Cardiac fibroblast (primary cell): ENCODE measurements at regions not wholly inside any gene's neighbourhood (a gene's known extent, or its start where the extent isn't known, plus 50 kb on each side); places are given as distances from the start of the nearest gene placed in this dataset.

Experiments
- DNase-seq, 2 donors: peaks; one replicate each; pipeline versions ENCODE4 v3.0.0 to v3.0.0-alpha.2; 2010; ENCODE audit warnings: low read depth in 2 of 2
- H3K4me3 ChIP-seq, 2 donors: replicated peaks in 1 of 2; 1 replicate in 1 of 2; 2 replicates in 1 of 2; pipeline ENCODE4 v1.5.1; 2011; ENCODE audit warnings: low read depth in 2 of 2, low read length in 2 of 2, mild to moderate bottlenecking in 2 of 2, moderate library complexity in 1 of 2
- TF ChIP-seq, protein P1 (sequence below): IDR thresholded peaks from one replicate; pipeline ENCODE4 v1.5.1; 2011; ENCODE audit warnings: low read depth, mild to moderate bottlenecking, low read length, inconsistent platforms

DNA sequence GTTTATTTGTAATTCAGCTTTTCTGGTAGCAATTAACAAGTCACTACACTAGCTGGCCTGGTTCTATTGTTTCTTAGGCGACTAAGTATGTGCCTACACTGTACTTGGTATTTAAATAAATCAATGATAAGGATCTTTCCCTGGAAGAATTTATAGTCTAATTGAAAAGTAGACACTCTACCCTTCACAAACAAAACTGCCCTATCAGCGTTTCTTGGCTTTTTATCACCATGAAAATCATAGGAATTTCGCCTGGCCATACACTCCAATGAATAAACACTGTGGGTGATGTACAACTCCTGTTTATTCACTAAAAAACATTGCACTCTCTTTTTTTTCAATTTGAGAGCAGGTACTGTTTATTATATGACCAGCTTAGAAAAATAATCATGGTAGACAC is 702.9 kb upstream of the ADGRL2 start:
- no peak overlapping the region for H3K4me3 ChIP-seq
- DNase-seq: no peak
- TF ChIP-seq, protein P1, sequence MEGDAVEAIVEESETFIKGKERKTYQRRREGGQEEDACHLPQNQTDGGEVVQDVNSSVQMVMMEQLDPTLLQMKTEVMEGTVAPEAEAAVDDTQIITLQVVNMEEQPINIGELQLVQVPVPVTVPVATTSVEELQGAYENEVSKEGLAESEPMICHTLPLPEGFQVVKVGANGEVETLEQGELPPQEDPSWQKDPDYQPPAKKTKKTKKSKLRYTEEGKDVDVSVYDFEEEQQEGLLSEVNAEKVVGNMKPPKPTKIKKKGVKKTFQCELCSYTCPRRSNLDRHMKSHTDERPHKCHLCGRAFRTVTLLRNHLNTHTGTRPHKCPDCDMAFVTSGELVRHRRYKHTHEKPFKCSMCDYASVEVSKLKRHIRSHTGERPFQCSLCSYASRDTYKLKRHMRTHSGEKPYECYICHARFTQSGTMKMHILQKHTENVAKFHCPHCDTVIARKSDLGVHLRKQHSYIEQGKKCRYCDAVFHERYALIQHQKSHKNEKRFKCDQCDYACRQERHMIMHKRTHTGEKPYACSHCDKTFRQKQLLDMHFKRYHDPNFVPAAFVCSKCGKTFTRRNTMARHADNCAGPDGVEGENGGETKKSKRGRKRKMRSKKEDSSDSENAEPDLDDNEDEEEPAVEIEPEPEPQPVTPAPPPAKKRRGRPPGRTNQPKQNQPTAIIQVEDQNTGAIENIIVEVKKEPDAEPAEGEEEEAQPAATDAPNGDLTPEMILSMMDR: no peak

DNA sequence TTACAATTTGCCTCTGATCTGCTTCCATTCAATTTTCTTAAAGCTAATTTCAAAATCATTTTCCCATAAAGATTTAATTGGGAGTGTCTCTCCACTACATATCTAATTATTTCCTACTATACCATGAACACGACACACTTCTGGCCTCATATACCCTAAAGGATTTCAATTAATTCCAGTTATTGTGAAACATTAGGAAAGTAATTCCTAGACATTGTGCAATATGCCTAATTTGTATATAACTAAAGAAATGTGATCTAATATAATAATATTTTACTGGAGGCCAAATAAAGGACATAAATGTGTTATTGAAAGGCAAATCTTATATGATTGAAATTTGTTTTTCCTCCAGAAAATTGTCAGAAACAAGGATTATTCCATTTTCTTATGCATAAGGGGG is 727.2 kb upstream of the ADGRL2 start:
- no peak for DNase-seq
- H3K4me3 ChIP-seq: no peak overlapping the region
- TF ChIP-seq, protein P1: no peak

DNA sequence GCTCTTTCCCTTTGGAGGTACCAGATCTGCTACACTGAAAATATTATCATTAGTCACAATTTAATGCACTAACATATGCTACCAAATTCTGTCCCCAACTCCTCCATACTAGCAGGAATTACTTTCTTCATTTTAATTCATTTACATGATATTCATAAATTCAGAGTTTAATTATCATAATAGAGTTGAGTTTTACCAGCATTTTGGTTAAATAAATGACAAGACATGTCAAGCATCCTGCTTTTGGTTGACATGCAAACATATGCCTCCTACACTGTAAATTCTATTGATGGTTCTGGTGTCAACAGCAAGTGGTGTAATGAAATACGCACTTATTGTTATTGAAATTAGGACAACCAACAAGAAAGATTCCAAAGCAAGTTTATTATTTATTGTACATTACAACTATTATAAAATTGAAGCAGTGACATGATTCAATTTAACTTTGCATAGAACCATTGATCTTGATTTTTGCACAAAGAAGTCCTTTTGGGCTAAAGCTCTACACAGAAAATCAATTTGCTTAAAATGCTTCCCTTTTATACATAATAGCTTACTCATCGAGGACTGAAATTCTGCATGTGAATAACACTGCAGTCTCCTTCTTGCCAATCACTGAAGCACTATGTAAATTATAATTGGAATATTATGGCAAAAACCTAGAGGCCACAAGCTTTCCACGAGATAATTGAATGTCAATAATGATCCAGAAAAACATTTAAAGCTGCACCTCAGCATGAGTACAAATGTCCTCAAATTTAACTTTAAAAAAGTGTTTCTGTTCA is 728.6 kb upstream of the ADGRL2 start:
- TF ChIP-seq, protein P1: no peak
- DNase-seq: no peak

DNA sequence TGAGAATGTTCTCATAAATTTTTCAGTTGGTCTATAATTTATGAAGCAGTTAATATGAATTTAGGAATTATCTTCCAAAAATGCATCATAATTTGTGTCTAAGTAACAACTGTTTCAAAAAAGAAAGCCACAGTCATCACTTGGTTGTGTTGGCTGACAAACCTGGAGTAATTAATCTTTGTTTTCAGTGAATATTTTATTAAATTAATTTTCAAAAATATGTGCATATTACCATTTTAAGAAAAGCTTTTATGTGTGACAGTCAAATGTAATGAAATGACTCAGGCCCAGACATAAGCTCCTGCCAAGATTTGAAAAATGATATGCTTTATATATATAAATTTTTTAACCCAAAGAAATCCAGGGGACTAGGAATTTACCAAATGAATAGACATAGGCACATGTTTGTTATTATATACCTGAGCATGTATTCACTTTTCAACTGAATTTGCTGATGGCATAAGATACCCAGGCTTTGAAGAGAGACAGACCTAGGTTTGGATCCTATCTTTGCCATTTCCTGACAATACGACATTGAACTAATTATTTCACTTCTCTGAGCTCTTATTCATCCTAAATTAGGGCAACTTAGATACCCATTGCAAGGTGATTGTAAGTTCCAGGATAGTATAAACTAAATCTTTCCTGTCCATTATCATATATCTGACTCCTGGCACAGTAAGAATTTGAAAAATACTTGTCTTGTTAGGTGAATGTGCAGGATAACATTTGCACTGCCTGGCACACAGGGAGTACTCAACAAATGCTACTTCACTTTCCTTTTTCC is 729.5 kb upstream of the ADGRL2 start:
- H3K4me3 ChIP-seq: no peak overlapping the region
- TF ChIP-seq, protein P1: no peak
- no peak for DNase-seq

More for the DNA sequence above, 728.6 kb upstream of the ADGRL2 start:
- H3K4me3 ChIP-seq: no peak overlapping the region

DNA sequence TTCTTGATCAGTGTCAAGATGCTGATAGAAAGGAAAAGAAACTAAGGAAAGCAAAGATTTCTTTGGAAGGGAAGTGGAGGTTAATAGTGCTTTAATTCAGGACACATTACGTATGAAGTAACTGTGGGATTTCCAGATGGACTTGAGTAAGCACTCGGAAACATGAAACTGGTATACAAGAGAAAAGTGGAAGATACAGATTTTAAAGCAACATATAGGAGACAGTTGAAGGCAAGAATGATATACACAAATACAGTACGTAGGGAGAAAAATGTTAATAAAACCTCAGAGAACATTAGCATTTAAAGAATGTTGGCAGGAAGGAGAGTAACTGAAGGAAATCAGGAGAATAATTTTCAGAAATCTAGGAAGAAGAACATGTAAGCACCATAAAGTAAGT is 730.9 kb upstream of the ADGRL2 start:
- H3K4me3 ChIP-seq: no peak overlapping the region
- TF ChIP-seq, protein P1: no peak
- DNase-seq: no peak

DNA sequence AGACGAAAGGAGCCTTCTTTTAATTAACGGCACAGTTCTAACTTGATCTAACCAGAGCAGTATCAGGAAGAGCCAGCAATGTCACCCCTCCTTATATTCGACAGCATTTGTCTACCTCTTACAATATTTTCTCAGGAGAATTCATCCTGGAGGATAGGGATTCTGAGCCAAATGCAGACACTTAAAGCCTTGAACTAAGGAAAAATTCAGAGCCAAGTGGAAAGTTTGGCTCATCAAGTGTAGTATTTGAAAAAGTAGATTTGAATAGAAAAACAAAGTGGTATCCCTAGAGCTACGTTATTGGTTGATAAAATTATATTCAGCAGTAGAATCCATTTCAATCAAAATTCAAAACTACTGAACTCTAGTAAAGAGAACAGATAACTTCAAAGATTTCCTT is 732.0 kb upstream of the ADGRL2 start:
- H3K4me3 ChIP-seq: no peak overlapping the region
- no peak for DNase-seq
- TF ChIP-seq, protein P1: no peak
